DND-41 (cell line): ENCODE measurements at regions not wholly inside any gene's neighbourhood (a gene's known extent, or its start where the extent isn't known, plus 50 kb on each side); places are given as distances from the start of the nearest gene placed in this dataset.

ENCODE experiments used
- ATAC-seq: fragments of 200-7000 bp; cut with Tn5 transposase; 3 replicates; pipeline ENCODE4 v1.9.1; 2021; ENCODE audit warnings: low read depth; ENCODE audit not compliant: insufficient read depth
- DNase-seq: peaks from one replicate; pipeline ENCODE4 v3.0.0-alpha.2; 2020
- H2AFZ ChIP-seq: 2 replicates; pipeline ENCODE4 v1.6.0; 2012; ENCODE audit warnings: low read depth, low read length
- H3K27ac ChIP-seq: 2 replicates; pipeline ENCODE4 v1.5.1; 2012; ENCODE audit warnings: low read length, inconsistent platforms
- H3K27me3 ChIP-seq: fragments of 200-600 bp; sonication (generic); 2 replicates; pipeline ENCODE4 v1.6.0; 2012; ENCODE audit warnings: low read length, mild to moderate bottlenecking, inconsistent platforms; ENCODE audit not compliant: insufficient read depth, poor library complexity
- H3K36me3 ChIP-seq: 2 replicates; pipeline ENCODE4 v1.5.1; 2012; ENCODE audit warnings: low read length, inconsistent platforms; ENCODE audit not compliant: insufficient read depth
- H3K4me1 ChIP-seq: 2 replicates; pipeline ENCODE4 v1.5.1; 2012; ENCODE audit warnings: mild to moderate bottlenecking, low read length; ENCODE audit not compliant: insufficient read depth
- H3K4me2 ChIP-seq: 2 replicates; pipeline ENCODE4 v1.6.0; 2012; ENCODE audit warnings: mild to moderate bottlenecking, moderate library complexity, low read length, inconsistent platforms; ENCODE audit not compliant: insufficient read depth
- H3K4me3 ChIP-seq, 2 experiments: fragments of 200-600 bp in 1 of 2; shearing (Covaris generic) in 1 of 2; 2 replicates each; pipeline ENCODE4 v1.5.1; 2012 to 2016; ENCODE audit warnings: inconsistent platforms in 2 of 2, low read length in 2 of 2, mild to moderate bottlenecking in 2 of 2, low read depth in 1 of 2, moderate library complexity in 1 of 2
- H3K79me2 ChIP-seq: 2 replicates; pipeline ENCODE4 v1.6.0; 2012; ENCODE audit warnings: low read length, inconsistent platforms; ENCODE audit not compliant: insufficient read depth
- H3K9ac ChIP-seq: 2 replicates; pipeline ENCODE4 v1.6.0; 2012; ENCODE audit warnings: low read depth, mild to moderate bottlenecking, inconsistent platforms, low read length, moderate library complexity
- H3K9me3 ChIP-seq: 2 replicates; pipeline ENCODE4 v1.5.1; 2012; ENCODE audit warnings: low read length, moderate library complexity, mild to moderate bottlenecking, inconsistent platforms; ENCODE audit not compliant: insufficient read depth, severe bottlenecking
- H4K20me1 ChIP-seq: 2 replicates; pipeline ENCODE4 v1.6.0; 2012; ENCODE audit warnings: low read length; ENCODE audit not compliant: insufficient read depth
- EZH2 ChIP-seq: IDR thresholded peaks from 3 replicates; pipeline ENCODE4 v1.6.1; 2012; ENCODE audit warnings: borderline replicate concordance, low read depth, mild to moderate bottlenecking, moderate library complexity, low read length, inconsistent platforms; ENCODE audit not compliant: severe bottlenecking
- TF ChIP-seq, protein P1 (sequence below): IDR thresholded peaks from 2 replicates; pipeline ENCODE4 v1.5.1; 2012; ENCODE audit warnings: borderline replicate concordance, low read length, moderate library complexity, mild to moderate bottlenecking; ENCODE audit not compliant: poor library complexity, severe bottlenecking; ENCODE audit errors: extremely low read depth

DNA sequence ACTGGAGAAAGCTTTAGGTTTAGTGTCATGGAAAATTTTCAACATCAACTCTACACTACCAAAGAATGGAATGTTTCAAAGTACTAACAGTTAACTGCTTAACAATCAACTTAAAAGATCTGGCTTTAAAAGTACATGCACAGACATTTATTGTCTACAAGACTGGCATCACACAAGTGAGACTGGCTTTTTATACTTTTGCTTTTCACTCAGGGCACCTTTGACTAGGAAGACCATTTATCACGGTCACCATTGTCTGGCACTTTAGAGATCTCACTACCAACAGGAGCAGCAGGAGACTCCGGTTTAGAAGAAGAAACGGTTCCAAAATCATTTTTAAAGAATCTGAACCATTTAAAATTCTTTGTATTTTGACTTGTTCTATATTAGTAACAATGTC lies 812.3 kb downstream of the ADGRL2 start:
- no peaks in the 10 kb centered on the region for H3K79me2 ChIP-seq
- no peak for ATAC-seq
- no peaks in the 10 kb centered on the region for H3K9me3 ChIP-seq
- no peaks in the 10 kb centered on the region for H3K27me3 ChIP-seq
- no peak for DNase-seq
- H2AFZ ChIP-seq = no peak overlapping the region
- no peaks in the 10 kb centered on the region for H3K4me1 ChIP-seq
- H3K4me3 ChIP-seq = no peak overlapping the region
- TF ChIP-seq EZH2 = no peak
- TF ChIP-seq, protein P1, sequence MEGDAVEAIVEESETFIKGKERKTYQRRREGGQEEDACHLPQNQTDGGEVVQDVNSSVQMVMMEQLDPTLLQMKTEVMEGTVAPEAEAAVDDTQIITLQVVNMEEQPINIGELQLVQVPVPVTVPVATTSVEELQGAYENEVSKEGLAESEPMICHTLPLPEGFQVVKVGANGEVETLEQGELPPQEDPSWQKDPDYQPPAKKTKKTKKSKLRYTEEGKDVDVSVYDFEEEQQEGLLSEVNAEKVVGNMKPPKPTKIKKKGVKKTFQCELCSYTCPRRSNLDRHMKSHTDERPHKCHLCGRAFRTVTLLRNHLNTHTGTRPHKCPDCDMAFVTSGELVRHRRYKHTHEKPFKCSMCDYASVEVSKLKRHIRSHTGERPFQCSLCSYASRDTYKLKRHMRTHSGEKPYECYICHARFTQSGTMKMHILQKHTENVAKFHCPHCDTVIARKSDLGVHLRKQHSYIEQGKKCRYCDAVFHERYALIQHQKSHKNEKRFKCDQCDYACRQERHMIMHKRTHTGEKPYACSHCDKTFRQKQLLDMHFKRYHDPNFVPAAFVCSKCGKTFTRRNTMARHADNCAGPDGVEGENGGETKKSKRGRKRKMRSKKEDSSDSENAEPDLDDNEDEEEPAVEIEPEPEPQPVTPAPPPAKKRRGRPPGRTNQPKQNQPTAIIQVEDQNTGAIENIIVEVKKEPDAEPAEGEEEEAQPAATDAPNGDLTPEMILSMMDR = no peak
- no peaks in the 10 kb centered on the region for H3K36me3 ChIP-seq
- no peak overlapping the region for H3K4me2 ChIP-seq
- no peak overlapping the region for H3K27ac ChIP-seq
- H4K20me1 ChIP-seq = no peaks in the 10 kb centered on the region
- H3K9ac ChIP-seq = no peak overlapping the region

DNA sequence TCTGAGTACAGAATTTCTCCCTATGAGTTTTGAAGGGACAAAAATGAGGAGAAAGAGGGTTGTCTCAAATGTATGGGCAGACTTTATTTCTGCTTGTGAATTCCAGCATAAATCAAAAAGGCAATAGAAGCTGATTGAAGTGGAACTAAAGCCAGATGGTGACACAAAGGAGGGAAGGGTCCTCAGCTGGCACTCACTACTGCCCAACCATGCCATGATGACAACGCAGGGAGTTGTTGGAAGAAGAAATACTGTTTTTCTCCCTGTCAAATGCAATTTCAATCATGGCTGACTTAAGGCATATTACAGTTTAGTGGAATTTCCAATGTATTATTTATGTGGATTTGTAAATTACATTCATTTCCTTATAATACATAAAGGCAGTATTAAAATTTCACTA lies 805.8 kb downstream of the ADGRL2 start:
- Histone ChIP-seq H3K4me3 (no peak overlapping the region), H3K79me2 (no peaks in the 10 kb centered on the region), H3K4me1 (no peaks in the 10 kb centered on the region), H3K27me3 (no peaks in the 10 kb centered on the region), H3K36me3 (no peaks in the 10 kb centered on the region), H3K27ac (no peak overlapping the region), H2AFZ (no peak overlapping the region), H4K20me1 (no peaks in the 10 kb centered on the region), H3K4me2 (no peak overlapping the region), H3K9ac (no peak overlapping the region), H3K9me3 (no peaks in the 10 kb centered on the region)
- ATAC-seq = no peak
- TF ChIP-seq, protein P1 = no peak
- no peak for TF ChIP-seq EZH2
- DNase-seq = no peak

DNA sequence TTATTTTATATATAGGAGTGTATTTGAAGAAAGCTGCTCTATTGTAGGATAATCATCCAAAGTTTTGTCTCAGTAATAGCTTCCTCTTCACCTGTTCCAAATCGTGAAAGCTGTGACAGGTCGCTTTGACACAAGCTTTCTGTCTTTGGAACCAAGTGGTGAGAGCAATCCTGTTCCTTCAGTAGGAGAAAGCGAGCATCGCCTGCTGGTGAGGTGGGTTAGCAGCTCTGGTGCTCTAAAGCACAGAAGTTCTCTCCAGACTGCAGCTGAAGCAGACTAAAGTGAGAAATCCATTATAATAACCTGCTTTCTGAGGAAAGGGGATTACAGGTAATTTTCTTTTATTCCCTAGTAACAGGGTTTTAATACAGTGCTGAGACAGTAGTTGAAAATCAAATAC lies 803.8 kb downstream of the ADGRL2 start:
- Histone ChIP-seq H3K27ac (no peak overlapping the region), H3K4me2 (no peak overlapping the region), H3K79me2 (no peaks in the 10 kb centered on the region), H3K9ac (no peak overlapping the region), H2AFZ (no peak overlapping the region), H3K9me3 (no peaks in the 10 kb centered on the region), H3K4me1 (no peaks in the 10 kb centered on the region), H3K36me3 (no peaks in the 10 kb centered on the region), H4K20me1 (no peaks in the 10 kb centered on the region), H3K27me3 (no peaks in the 10 kb centered on the region), H3K4me3 (no peak overlapping the region)
- TF ChIP-seq, protein P1 = no peak
- TF ChIP-seq EZH2 = no peak
- no peak for DNase-seq
- no peak for ATAC-seq

DNA sequence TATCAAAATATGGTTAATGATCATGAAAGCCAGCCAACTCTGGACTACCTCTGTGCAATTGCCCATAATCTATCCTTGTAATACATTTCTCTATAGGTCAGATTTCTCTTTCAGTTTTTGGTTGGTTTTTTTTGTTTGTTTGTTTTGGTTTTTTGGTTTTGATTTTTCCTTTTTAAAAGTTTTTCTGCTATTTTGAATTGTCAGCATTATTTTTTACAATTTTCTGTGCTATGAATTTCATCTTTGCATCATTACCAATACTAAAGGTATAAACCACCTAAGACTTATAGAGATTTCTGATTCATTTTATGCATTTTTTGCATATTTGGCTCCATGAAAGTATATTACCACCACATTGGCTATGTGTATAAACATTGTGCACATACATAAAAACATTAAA lies 799.6 kb downstream of the ADGRL2 start:
- no peak for TF ChIP-seq EZH2
- TF ChIP-seq, protein P1 = no peak

More for the DNA sequence above, 799.6 kb downstream of the ADGRL2 start:
- Histone ChIP-seq H3K79me2 (no peaks in the 10 kb centered on the region), H3K27me3 (no peaks in the 10 kb centered on the region), H4K20me1 (no peaks in the 10 kb centered on the region), H2AFZ (no peak overlapping the region), H3K36me3 (no peaks in the 10 kb centered on the region), H3K4me3 (no peak overlapping the region), H3K27ac (no peak overlapping the region), H3K9me3 (no peaks in the 10 kb centered on the region), H3K4me2 (no peak overlapping the region), H3K9ac (no peak overlapping the region), H3K4me1 (no peaks in the 10 kb centered on the region)
- DNase-seq (no peak), ATAC-seq (no peak)
